ENCODE measurements at regions not wholly inside any gene's neighbourhood (a gene's known extent, or its start where the extent isn't known, plus 50 kb on each side); places are given as distances from the start of the nearest gene placed in this dataset.
A peak's percentile ranks its signal among the peaks of the same experiment; 100 is the strongest.

- H3K4me3 ChIP-seq (ENCODE audit: low read length) = no peak overlapping the region
- H3K27me3 ChIP-seq (replicated peaks; ENCODE audit: control insufficient read depth, insufficient read depth, low read length) = no peaks in the 10 kb centered on the region
- H3K9me3 ChIP-seq (ENCODE audit: control insufficient read depth, low read length) = no peaks in the 10 kb centered on the region
- H3K9ac ChIP-seq (ENCODE audit: low read length) = no peak overlapping the region
- H3K4me1 ChIP-seq (ENCODE audit: control insufficient read depth, insufficient read depth, low read length) = no peaks in the 10 kb centered on the region
- H3K36me3 ChIP-seq (ENCODE audit: control insufficient read depth, insufficient read depth, low read length, severe bottlenecking) = no peaks in the 10 kb centered on the region
- DNase-seq (ENCODE audit: low read depth) = no peak
Observed at GRCh38 chr6:97654674-97655073, 371.7 kb upstream of the MMS22L start.

- no peak for DNase-seq (ENCODE audit: low read depth)
- no peaks in the 10 kb centered on the region for H3K36me3 ChIP-seq (ENCODE audit: control insufficient read depth, insufficient read depth, low read length, severe bottlenecking)
- H3K9me3 ChIP-seq (ENCODE audit: control insufficient read depth, low read length) = no peaks in the 10 kb centered on the region
- H3K4me1 ChIP-seq (ENCODE audit: control insufficient read depth, insufficient read depth, low read length) = no peaks in the 10 kb centered on the region
- no peaks in the 10 kb centered on the region for H3K27me3 ChIP-seq (replicated peaks; ENCODE audit: control insufficient read depth, insufficient read depth, low read length)
- no peak overlapping the region for H3K9ac ChIP-seq (ENCODE audit: low read length)
- H3K4me3 ChIP-seq (ENCODE audit: low read length) = no peak overlapping the region
Observed at GRCh38 chr6:97656236-97656635, 373.2 kb upstream of the MMS22L start.

GRCh38 chr6:97656706-97657350, 373.8 kb upstream of the MMS22L start:
- Histone ChIP-seq H3K4me3 (ENCODE audit: low read length) (no peak overlapping the region), H3K9ac (ENCODE audit: low read length) (no peak overlapping the region), H3K4me1 (ENCODE audit: control insufficient read depth, insufficient read depth, low read length) (no peaks in the 10 kb centered on the region), H3K27me3 (replicated peaks; ENCODE audit: control insufficient read depth, insufficient read depth, low read length) (no peaks in the 10 kb centered on the region), H3K36me3 (ENCODE audit: control insufficient read depth, insufficient read depth, low read length, severe bottlenecking) (no peaks in the 10 kb centered on the region), H3K9me3 (ENCODE audit: control insufficient read depth, low read length) (no peaks in the 10 kb centered on the region)
- no peak for DNase-seq (ENCODE audit: low read depth)

GRCh38 chr6:97658090-97658489, 375.1 kb upstream of the MMS22L start:
- DNase-seq (ENCODE audit: low read depth) = no peak
- H3K9ac ChIP-seq (ENCODE audit: low read length) = no peak overlapping the region
- H3K4me1 ChIP-seq (ENCODE audit: control insufficient read depth, insufficient read depth, low read length) = no peaks in the 10 kb centered on the region
- H3K27me3 ChIP-seq (replicated peaks; ENCODE audit: control insufficient read depth, insufficient read depth, low read length) = no peaks in the 10 kb centered on the region
- no peak overlapping the region for H3K4me3 ChIP-seq (ENCODE audit: low read length)
- no peaks in the 10 kb centered on the region for H3K9me3 ChIP-seq (ENCODE audit: control insufficient read depth, low read length)
- no peaks in the 10 kb centered on the region for H3K36me3 ChIP-seq (ENCODE audit: control insufficient read depth, insufficient read depth, low read length, severe bottlenecking)

- no peaks in the 10 kb centered on the region for H3K27me3 ChIP-seq (replicated peaks; ENCODE audit: control insufficient read depth, insufficient read depth, low read length)
- H3K4me3 ChIP-seq (ENCODE audit: low read length) = no peak overlapping the region
- H3K9me3 ChIP-seq (ENCODE audit: control insufficient read depth, low read length) = no peaks in the 10 kb centered on the region
- no peak for DNase-seq (ENCODE audit: low read depth)
- H3K9ac ChIP-seq (ENCODE audit: low read length) = no peak overlapping the region
- no peaks in the 10 kb centered on the region for H3K4me1 ChIP-seq (ENCODE audit: control insufficient read depth, insufficient read depth, low read length)
- H3K36me3 ChIP-seq (ENCODE audit: control insufficient read depth, insufficient read depth, low read length, severe bottlenecking) = no peaks in the 10 kb centered on the region
Observed at GRCh38 chr6:97663252-97663651, 380.2 kb upstream of the MMS22L start.

- no peaks in the 10 kb centered on the region for H3K9me3 ChIP-seq (ENCODE audit: control insufficient read depth, low read length)
- H3K4me3 ChIP-seq (ENCODE audit: low read length) = no peak overlapping the region
- peaks cover 7% of the 10 kb centered on the region for H3K4me1 ChIP-seq (ENCODE audit: control insufficient read depth, insufficient read depth, low read length)
Observed at GRCh38 chr6:97665446-97665845, 382.4 kb upstream of the MMS22L start.

GRCh38 chr6:97666889-97667288, 383.9 kb upstream of the MMS22L start:
- no peaks in the 10 kb centered on the region for H3K27me3 ChIP-seq (replicated peaks; ENCODE audit: control insufficient read depth, insufficient read depth, low read length)
- peaks cover 7% of the 10 kb centered on the region for H3K4me1 ChIP-seq (ENCODE audit: control insufficient read depth, insufficient read depth, low read length)
- no peak overlapping the region for H3K4me3 ChIP-seq (ENCODE audit: low read length)
- no peaks in the 10 kb centered on the region for H3K9me3 ChIP-seq (ENCODE audit: control insufficient read depth, low read length)
- no peak for DNase-seq (ENCODE audit: low read depth)
- H3K9ac ChIP-seq (ENCODE audit: low read length) = no peak overlapping the region
- no peaks in the 10 kb centered on the region for H3K36me3 ChIP-seq (ENCODE audit: control insufficient read depth, insufficient read depth, low read length, severe bottlenecking)

More at GRCh38 chr6:97665446-97665845, 382.4 kb upstream of the MMS22L start:
- Histone ChIP-seq H3K9ac (ENCODE audit: low read length) (no peak overlapping the region), H3K36me3 (ENCODE audit: control insufficient read depth, insufficient read depth, low read length, severe bottlenecking) (no peaks in the 10 kb centered on the region), H3K27me3 (replicated peaks; ENCODE audit: control insufficient read depth, insufficient read depth, low read length) (no peaks in the 10 kb centered on the region)
- DNase-seq (ENCODE audit: low read depth) = no peak

- H3K27me3 ChIP-seq (replicated peaks; ENCODE audit: control insufficient read depth, insufficient read depth, low read length) = no peaks in the 10 kb centered on the region
- H3K36me3 ChIP-seq (ENCODE audit: control insufficient read depth, insufficient read depth, low read length, severe bottlenecking) = no peaks in the 10 kb centered on the region
- H3K9me3 ChIP-seq (ENCODE audit: control insufficient read depth, low read length) = no peaks in the 10 kb centered on the region
- H3K4me3 ChIP-seq (ENCODE audit: low read length) = no peak overlapping the region
- no peak for DNase-seq (ENCODE audit: low read depth)
- no peak overlapping the region for H3K9ac ChIP-seq (ENCODE audit: low read length)
- H3K4me1 ChIP-seq (ENCODE audit: control insufficient read depth, insufficient read depth, low read length) = peaks cover 7% of the 10 kb centered on the region
Observed at GRCh38 chr6:97668716-97669115, 385.7 kb upstream of the MMS22L start.

GRCh38 chr6:97669191-97670031, 386.4 kb upstream of the MMS22L start:
- H3K9ac ChIP-seq (ENCODE audit: low read length) = no peak overlapping the region
- no peaks in the 10 kb centered on the region for H3K36me3 ChIP-seq (ENCODE audit: control insufficient read depth, insufficient read depth, low read length, severe bottlenecking)
- H3K27me3 ChIP-seq (replicated peaks; ENCODE audit: control insufficient read depth, insufficient read depth, low read length) = no peaks in the 10 kb centered on the region
- peak; percentile 0 for DNase-seq (ENCODE audit: low read depth)
- no peaks in the 10 kb centered on the region for H3K9me3 ChIP-seq (ENCODE audit: control insufficient read depth, low read length)
- peak overlapping the region; percentile 82 for H3K4me3 ChIP-seq (ENCODE audit: low read length)
- H3K4me1 ChIP-seq (ENCODE audit: control insufficient read depth, insufficient read depth, low read length) = peaks cover 7% of the 10 kb centered on the region

- DNase-seq (ENCODE audit: low read depth) = no peak
- no peaks in the 10 kb centered on the region for H3K36me3 ChIP-seq (ENCODE audit: control insufficient read depth, insufficient read depth, low read length, severe bottlenecking)
Observed at GRCh38 chr6:97674802-97675201, 391.8 kb upstream of the MMS22L start.

GRCh38 chr6:97677626-97678025, 394.6 kb upstream of the MMS22L start:
- Histone ChIP-seq H3K4me1 (ENCODE audit: control insufficient read depth, insufficient read depth, low read length) (no peaks in the 10 kb centered on the region), H3K27me3 (replicated peaks; ENCODE audit: control insufficient read depth, insufficient read depth, low read length) (no peaks in the 10 kb centered on the region), H3K9me3 (ENCODE audit: control insufficient read depth, low read length) (no peaks in the 10 kb centered on the region), H3K9ac (ENCODE audit: low read length) (no peak overlapping the region), H3K4me3 (ENCODE audit: low read length) (no peak overlapping the region), H3K36me3 (ENCODE audit: control insufficient read depth, insufficient read depth, low read length, severe bottlenecking) (no peaks in the 10 kb centered on the region)
- no peak for DNase-seq (ENCODE audit: low read depth)

More at GRCh38 chr6:97674802-97675201, 391.8 kb upstream of the MMS22L start:
- Histone ChIP-seq H3K9me3 (ENCODE audit: control insufficient read depth, low read length) (no peaks in the 10 kb centered on the region), H3K9ac (ENCODE audit: low read length) (no peak overlapping the region), H3K4me1 (ENCODE audit: control insufficient read depth, insufficient read depth, low read length) (peaks cover under 1% of the 10 kb centered on the region), H3K27me3 (replicated peaks; ENCODE audit: control insufficient read depth, insufficient read depth, low read length) (no peaks in the 10 kb centered on the region), H3K4me3 (ENCODE audit: low read length) (no peak overlapping the region)
